ENCODE measurements at regions not wholly inside any gene's neighbourhood (a gene's known extent, or its start where the extent isn't known, plus 50 kb on each side); places are given as distances from the start of the nearest gene placed in this dataset.
A peak's percentile ranks its signal among the peaks of the same experiment; 100 is the strongest.

DNA sequence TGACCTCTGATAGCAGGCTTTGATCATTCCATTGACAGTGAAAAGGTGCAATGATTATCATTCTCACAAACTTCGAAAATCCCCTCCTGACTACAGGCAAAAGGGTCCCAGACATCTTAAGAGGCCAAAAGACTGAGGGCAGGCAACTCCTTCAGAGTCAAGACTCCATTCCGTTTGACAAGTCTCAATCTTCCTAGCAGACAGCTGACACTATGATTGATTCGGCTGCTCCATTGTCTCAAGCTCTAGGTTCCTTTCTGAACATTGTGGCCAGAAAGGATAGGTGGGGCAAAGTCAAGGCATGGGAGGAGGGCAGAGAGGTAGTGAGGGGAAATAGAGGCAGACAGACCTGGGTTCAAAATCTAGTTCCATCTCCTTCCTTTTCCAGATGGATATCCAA is 53.7 kb upstream of the MAN1A2 start:
- TF ChIP-seq, protein P1, sequence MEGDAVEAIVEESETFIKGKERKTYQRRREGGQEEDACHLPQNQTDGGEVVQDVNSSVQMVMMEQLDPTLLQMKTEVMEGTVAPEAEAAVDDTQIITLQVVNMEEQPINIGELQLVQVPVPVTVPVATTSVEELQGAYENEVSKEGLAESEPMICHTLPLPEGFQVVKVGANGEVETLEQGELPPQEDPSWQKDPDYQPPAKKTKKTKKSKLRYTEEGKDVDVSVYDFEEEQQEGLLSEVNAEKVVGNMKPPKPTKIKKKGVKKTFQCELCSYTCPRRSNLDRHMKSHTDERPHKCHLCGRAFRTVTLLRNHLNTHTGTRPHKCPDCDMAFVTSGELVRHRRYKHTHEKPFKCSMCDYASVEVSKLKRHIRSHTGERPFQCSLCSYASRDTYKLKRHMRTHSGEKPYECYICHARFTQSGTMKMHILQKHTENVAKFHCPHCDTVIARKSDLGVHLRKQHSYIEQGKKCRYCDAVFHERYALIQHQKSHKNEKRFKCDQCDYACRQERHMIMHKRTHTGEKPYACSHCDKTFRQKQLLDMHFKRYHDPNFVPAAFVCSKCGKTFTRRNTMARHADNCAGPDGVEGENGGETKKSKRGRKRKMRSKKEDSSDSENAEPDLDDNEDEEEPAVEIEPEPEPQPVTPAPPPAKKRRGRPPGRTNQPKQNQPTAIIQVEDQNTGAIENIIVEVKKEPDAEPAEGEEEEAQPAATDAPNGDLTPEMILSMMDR (IDR thresholded peaks at IDR 0.05) = no peak

DNA sequence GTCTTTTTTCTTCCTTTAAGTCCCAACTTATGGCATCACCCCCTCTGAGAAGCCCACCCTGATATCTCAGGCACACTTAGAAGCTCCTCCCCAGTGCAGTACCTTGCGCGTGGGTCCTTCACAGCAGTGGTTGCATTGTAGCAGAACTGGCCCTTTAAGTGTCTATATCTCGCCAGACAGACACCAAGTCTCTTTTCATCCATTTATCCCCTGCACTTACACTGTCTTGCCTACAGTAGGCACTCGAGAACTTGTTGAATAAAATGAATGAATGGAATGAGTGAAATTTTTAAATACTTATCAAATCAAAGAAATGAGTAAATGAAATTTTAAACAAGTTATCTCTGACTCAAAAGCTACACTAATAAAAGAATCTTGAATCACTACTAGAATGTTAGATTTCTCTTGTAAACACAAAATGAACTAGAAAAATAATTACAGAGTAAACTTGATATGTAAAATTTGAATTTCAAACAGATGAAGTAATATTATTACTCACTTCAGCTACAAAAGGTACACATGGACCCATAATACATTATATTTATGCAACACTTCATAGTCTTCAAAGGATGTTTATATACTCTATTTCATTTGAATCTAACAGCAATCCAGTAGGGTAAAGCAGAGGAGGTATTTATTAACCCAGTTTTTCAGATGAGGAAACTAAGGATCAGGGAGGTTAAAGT is 54.7 kb upstream of the MAN1A2 start:
- TF ChIP-seq, protein P1 (IDR thresholded peaks at IDR 0.05) = peak; percentile 74

DNA sequence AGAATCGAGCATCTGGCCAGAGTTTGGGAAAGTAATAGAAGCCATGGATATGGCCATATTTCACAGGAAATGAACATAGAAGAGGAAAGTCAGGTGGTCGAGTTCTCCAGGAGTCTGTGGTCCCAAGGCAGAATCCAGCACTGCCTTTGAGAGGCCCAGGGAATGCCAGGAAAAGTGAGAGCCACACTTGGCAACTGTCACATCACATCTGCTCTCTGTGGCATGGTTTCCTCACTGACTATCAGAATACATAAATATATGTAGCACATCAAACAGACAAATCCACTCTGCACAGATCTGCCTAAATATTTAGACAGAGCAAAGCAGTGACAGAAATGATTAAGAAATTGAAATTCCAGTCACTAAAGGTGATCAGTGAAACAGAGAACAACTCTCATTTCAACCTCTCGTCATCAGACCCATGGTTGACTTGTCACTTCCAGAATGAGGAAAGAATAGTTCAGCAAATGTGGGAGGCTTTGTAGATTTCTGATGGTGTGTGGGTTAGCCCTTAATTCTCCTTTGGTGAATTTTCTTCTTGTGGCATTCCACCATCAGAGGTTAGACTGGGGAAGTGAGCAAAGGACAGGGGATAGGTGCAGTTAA is 58.8 kb upstream of the MAN1A2 start:
- TF ChIP-seq, protein P1 (IDR thresholded peaks at IDR 0.05) = no peak

DNA sequence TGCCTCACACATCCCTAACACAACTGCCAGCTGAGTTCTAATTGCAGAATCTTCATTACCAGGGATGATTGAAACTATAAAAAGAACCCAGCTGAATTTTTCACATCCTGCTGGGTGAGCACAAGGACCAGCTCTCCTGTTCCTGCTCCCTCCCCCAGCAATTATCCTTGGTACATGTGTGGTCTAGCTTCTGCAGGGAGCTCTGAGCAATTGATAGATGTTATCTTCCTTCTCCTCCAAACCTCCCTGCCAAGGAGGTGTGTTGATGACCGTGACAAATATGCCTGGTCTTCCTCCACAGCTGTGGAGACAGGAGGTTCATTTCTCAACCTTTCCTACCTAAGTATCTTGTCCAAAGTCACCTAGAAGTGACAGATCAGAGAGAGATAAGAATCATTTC is 65.3 kb upstream of the MAN1A2 start:
- TF ChIP-seq, protein P1 (IDR thresholded peaks at IDR 0.05) = no peak

- TF ChIP-seq, protein P1 (IDR thresholded peaks at IDR 0.05) = no peak
These were observed 72.2 kb upstream of the MAN1A2 start for GRCh38 chr1:117295001-117295400.

DNA sequence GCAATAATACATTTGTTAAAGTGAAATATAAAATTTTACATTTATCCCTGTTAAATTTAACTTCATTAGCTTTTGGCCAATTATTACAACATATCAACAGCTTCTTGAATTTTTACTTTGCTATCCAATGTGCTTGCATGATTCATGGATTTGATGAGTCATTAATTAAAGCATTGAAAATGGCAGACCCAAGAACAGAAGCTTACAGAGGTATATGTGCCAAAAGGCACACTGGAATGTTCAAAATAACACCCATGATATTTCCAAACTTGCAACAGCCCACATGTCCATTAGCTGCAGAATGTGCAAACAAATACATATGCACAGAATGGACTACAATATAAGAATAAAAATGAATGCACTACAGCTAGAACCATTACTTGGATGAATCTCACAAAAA is 76.4 kb upstream of the MAN1A2 start:
- TF ChIP-seq, protein P1 (IDR thresholded peaks at IDR 0.05) = no peak

- TF ChIP-seq, protein P1 (IDR thresholded peaks at IDR 0.05) = no peak
These were observed 77.9 kb upstream of the MAN1A2 start for GRCh38 chr1:117289316-117289870.

Data from LNCAP (cell line).